ENCODE measurements at regions not wholly inside any gene's neighbourhood (a gene's known extent, or its start where the extent isn't known, plus 50 kb on each side); places are given as distances from the start of the nearest gene placed in this dataset.

DNA sequence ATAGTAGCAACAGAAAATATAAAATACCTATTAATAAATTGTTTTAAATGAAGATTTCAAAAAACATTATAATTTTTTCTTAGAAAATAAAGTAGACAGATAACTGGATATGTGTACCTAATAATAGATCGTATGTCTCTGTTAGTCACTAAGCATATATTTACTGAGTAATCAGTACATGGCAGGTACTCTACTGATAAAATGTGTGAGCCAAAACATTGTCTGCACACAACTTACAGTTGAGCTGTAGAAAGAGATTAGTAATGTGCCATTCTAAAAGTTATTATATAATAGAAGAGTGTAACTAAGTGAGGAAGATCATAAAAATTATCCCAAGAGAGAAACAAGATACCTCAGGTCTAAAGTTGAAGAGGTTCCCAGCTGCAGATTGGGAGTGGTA lies 929.9 kb upstream of the EPHA7 start:
- POLR2A ChIA-PET, result no interaction called here

DNA sequence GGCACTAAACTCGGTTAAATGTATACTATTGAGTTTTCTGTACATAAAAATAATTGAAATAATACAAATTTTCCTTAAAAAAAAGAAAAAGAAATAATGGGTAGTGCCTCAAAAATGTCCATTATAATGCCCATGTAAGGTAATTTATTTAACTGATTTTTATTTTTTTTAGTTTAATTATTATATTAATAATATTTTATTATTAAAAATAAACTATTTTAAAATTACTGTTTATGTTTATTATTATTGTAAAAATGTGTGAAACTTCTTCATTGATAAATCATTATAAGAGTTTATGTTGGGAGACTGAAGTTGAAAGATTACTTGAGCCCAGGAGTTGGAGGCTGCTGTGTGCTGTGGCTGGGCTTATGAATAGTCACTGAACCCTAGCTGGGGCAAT lies 925.5 kb upstream of the EPHA7 start:
- no peak for TF ChIP-seq CTCF (IDR thresholded peaks at IDR 0.05; ENCODE audit: insufficient read depth, low read length, missing control alignments)
- ChIA-PET POLR2A (no interaction called here), CTCF (no interaction called here)
- DNase-seq (ENCODE audit: low read depth, low spot score), result no peak
- no peak overlapping the region for H3K4me3 ChIP-seq (ENCODE audit: low read depth, low read length)

More for the DNA sequence above, 929.9 kb upstream of the EPHA7 start:
- TF ChIP-seq CTCF (IDR thresholded peaks at IDR 0.05; ENCODE audit: insufficient read depth, low read length, missing control alignments), result no peak
- no peak for DNase-seq (ENCODE audit: low read depth, low spot score)
- CTCF ChIA-PET, result no interaction called here
- H3K4me3 ChIP-seq (ENCODE audit: low read depth, low read length), result no peak overlapping the region

DNA sequence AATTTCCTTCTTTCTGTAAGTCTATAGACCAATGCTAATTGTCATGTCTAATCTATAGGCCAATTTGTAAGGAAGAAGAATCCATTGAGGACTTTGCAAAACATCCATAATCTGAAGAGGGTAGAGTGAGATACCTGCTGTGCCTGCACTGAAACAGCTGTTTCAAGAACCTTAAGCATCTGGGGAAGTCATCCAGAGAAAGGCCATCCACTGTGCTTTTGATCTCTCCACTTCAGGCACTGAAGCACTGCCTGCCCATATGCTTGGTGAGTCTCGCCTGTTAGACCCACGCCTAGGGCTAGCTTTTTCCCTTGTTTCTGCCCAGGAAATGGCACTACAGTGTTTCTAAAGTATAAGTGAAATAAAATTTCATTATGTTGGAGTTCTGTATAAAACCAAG lies 921.8 kb upstream of the EPHA7 start:
- TF ChIP-seq CTCF (IDR thresholded peaks at IDR 0.05; ENCODE audit: insufficient read depth, low read length, missing control alignments), result no peak
- POLR2A ChIA-PET, result no interaction called here
- DNase-seq (ENCODE audit: low read depth, low spot score), result no peak
- CTCF ChIA-PET, result no interaction called here
- H3K4me3 ChIP-seq (ENCODE audit: low read depth, low read length), result no peak overlapping the region

GRCh38 chr6:94323853-94324252 lies 904.5 kb upstream of the EPHA7 start:
- POLR2A ChIA-PET, result no interaction called here
- H3K4me3 ChIP-seq (ENCODE audit: low read depth, low read length), result no peak overlapping the region
- no peak for TF ChIP-seq CTCF (IDR thresholded peaks at IDR 0.05; ENCODE audit: insufficient read depth, low read length, missing control alignments)
- DNase-seq (ENCODE audit: low read depth, low spot score), result no peak
- CTCF ChIA-PET, result no interaction called here

DNA sequence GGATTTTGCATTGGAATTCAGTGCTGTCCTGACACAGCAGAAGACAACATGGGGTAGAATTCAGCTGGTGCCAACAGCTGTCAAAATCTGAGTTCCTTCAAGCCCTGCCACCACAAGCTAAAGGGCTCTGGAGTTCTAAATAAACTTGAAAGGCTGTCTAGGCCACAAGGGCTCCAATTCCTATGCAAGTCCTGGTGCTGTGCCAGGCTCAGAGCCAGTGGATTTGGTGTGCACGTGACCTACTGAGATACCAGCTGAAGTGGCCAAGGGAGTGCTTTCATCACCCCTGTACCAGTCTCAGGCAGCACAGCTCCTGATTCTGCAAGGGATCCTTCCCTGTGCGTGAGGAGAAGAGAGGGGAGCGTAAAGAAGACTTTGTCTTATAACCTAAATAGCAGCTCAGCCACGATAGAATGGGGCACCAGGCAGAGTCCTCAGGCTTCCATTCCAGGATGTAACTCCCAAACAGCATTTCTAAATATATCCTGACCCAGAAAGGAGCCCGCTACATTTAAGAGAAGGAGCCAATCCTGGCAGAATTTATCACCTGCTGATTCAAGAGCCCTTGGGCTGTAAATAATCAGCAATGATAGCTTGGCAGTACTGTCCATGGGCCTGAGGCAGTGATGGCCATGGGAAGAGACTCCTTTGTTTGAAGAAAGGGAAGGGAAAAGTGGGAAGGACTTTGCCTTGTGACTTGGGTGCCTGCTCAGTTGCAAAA lies 881.2 kb upstream of the EPHA7 start:
- CTCF ChIA-PET, result no interaction called here
- POLR2A ChIA-PET, result no interaction called here
- H3K4me3 ChIP-seq (ENCODE audit: low read depth, low read length), result no peak overlapping the region
- TF ChIP-seq CTCF (IDR thresholded peaks at IDR 0.05; ENCODE audit: insufficient read depth, low read length, missing control alignments), result no peak
- DNase-seq (ENCODE audit: low read depth, low spot score), result no peak

DNA sequence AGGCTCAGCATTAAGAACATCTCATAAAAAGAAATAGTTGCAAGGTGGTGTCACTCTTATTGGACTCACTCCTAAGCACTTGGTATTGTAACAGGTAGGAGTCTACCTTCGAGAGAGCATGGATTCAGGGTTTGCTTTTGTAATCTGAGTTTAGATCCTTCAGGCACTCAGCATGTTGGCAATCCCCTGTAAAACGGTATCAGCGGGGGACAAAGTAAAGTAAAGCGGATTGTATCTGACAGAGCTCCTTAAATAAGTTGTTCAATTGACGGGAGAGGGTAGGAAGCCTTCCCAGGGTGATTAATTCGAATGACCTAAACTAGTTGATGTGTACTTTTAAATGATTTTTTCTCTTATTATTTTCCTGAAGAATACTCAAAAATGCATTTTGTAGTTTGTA lies 869.8 kb upstream of the EPHA7 start:
- no peak for DNase-seq (ENCODE audit: low read depth, low spot score)
- ChIA-PET POLR2A (no interaction called here), CTCF (no interaction called here)
- no peak overlapping the region for H3K4me3 ChIP-seq (ENCODE audit: low read depth, low read length)
- no peak for TF ChIP-seq CTCF (IDR thresholded peaks at IDR 0.05; ENCODE audit: insufficient read depth, low read length, missing control alignments)
